Nephron progenitor cell (in vitro differentiated cells): ENCODE measurements at regions not wholly inside any gene's neighbourhood (a gene's known extent, or its start where the extent isn't known, plus 50 kb on each side); places are given as distances from the start of the nearest gene placed in this dataset.

Experiments used
- DNase-seq: peaks from one replicate; pipeline ENCODE4 v3.0.0; 2021
- H3K27ac Mint-ChIP-seq: 2 replicates; pipeline ENCODE4 v1.8.0; 2021; ENCODE audit warnings: mild to moderate bottlenecking, moderate library complexity, mixed read lengths
- H3K27me3 Mint-ChIP-seq: 2 replicates; pipeline ENCODE4 v1.8.0; 2021; ENCODE audit warnings: mild to moderate bottlenecking, low read depth, mixed read lengths; ENCODE audit not compliant: poor library complexity
- H3K36me3 Mint-ChIP-seq: 2 replicates; pipeline ENCODE4 v1.8.0; 2021; ENCODE audit warnings: low read depth, mixed read lengths
- H3K4me1 Mint-ChIP-seq: 2 replicates; pipeline ENCODE4 v1.8.0; 2021; ENCODE audit warnings: mixed read lengths
- H3K4me3 Mint-ChIP-seq: 2 replicates; pipeline ENCODE4 v1.8.0; 2021; ENCODE audit warnings: mild to moderate bottlenecking, moderate library complexity, mixed read lengths
- H3K9me3 Mint-ChIP-seq: 2 replicates; pipeline ENCODE4 v1.8.0; 2021; ENCODE audit warnings: mild to moderate bottlenecking, moderate library complexity, mixed read lengths
- TF ChIP-seq, protein P1 (sequence below): fragments of 200-600 bp; sonication (generic); IDR thresholded peaks from 2 replicates; pipeline ENCODE4 v1.5.0; 2021; ENCODE audit warnings: antibody characterized with exemption

DNA sequence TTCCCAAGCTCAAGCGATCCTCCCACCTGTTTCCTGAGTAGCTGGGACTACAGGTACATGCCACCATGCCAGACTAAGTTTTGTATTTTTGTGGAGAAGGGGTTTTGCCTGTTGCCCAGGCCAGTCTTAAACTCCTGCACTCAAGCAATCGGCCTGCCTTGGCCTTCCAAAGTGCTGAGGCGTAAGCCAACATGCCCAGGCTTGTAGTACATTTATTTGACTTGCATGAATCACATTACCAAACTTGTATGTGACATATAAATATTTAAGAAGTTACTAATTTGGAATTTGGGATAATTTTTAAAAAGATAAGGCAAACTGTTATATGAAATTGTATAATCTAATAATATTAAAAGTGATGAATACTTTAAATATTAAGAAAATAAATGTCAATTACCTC, 157.6 kb downstream of the MCHR2 start:
- Mint-ChIP-seq H3K4me1 (no peaks in the 10 kb centered on the region), H3K27me3 (peaks cover 2% of the 10 kb centered on the region), H3K36me3 (no peaks in the 10 kb centered on the region), H3K9me3 (no peaks in the 10 kb centered on the region), H3K27ac (no peak overlapping the region), H3K4me3 (no peak overlapping the region)
- DNase-seq: no peak
- TF ChIP-seq, protein P1, sequence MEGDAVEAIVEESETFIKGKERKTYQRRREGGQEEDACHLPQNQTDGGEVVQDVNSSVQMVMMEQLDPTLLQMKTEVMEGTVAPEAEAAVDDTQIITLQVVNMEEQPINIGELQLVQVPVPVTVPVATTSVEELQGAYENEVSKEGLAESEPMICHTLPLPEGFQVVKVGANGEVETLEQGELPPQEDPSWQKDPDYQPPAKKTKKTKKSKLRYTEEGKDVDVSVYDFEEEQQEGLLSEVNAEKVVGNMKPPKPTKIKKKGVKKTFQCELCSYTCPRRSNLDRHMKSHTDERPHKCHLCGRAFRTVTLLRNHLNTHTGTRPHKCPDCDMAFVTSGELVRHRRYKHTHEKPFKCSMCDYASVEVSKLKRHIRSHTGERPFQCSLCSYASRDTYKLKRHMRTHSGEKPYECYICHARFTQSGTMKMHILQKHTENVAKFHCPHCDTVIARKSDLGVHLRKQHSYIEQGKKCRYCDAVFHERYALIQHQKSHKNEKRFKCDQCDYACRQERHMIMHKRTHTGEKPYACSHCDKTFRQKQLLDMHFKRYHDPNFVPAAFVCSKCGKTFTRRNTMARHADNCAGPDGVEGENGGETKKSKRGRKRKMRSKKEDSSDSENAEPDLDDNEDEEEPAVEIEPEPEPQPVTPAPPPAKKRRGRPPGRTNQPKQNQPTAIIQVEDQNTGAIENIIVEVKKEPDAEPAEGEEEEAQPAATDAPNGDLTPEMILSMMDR: no peak

DNA sequence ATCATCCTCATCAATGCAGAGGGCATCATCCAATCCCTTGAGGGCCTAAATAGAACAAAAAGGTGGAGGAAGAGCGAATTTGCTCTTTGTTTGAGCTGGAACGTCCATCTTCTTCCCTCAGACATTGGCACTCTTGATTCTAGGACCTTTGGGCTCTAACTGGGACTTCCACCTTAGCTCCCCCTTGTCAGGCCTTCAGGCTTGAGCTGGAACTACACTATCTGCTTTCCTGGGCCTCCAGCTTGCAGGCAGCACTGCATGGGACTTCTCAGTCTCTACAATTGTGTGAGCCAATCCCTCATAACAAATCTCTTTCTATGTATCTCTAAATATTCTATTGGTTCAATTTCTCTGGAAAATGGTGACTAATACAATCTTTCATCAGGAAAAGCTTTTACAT, 155.4 kb downstream of the MCHR2 start:
- Mint-ChIP-seq H3K9me3 (no peaks in the 10 kb centered on the region), H3K27ac (no peak overlapping the region), H3K27me3 (no peaks in the 10 kb centered on the region), H3K36me3 (no peaks in the 10 kb centered on the region), H3K4me3 (no peak overlapping the region), H3K4me1 (no peaks in the 10 kb centered on the region)
- DNase-seq: no peak
- TF ChIP-seq, protein P1: no peak

DNA sequence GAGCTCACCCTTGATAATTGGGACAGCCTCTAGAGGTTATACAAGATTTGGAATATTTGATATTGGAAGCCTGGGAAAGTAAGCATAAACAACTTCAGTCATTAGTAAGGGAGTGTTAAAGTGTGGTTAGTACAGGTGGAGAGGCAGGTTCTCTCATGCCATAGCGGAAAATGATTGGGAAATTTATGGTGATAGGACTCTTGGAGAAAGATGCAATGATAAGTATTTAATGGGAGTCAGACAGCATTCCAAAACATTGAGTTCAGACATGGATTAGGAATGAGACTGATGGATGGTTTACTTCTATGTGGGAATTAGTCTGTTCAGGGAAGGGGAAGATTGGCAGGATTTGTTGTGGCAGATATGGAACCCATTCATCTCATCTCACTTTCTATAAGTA, 152.7 kb downstream of the MCHR2 start:
- Mint-ChIP-seq H3K4me1 (no peaks in the 10 kb centered on the region), H3K4me3 (no peak overlapping the region), H3K36me3 (no peaks in the 10 kb centered on the region), H3K27me3 (no peaks in the 10 kb centered on the region), H3K9me3 (no peaks in the 10 kb centered on the region), H3K27ac (no peak overlapping the region)
- DNase-seq: no peak
- TF ChIP-seq, protein P1: no peak

DNA sequence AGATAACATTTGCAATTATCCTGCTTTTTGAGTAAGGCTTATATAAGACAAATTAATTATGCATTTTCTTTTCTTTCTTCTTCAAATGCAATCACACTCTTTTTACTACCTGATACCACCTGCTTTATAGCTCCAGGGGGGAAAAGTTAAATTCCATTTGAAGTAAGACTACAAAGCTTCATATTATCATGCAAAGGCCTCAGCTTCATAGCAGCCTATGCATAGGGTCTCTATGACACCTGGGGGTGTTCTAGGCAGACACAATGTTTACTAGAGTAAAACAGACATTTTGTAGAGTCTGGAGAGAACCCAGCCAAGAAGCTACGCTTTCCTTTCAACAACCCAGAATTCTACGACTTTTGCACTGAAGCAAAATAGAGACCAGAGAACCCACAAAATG, 148.0 kb downstream of the MCHR2 start:
- TF ChIP-seq, protein P1: no peak
- DNase-seq: no peak
- no peaks in the 10 kb centered on the region for H3K27me3 Mint-ChIP-seq
- H3K27ac Mint-ChIP-seq: no peak overlapping the region
- H3K4me3 Mint-ChIP-seq: no peak overlapping the region
- H3K4me1 Mint-ChIP-seq: no peaks in the 10 kb centered on the region
- H3K9me3 Mint-ChIP-seq: no peaks in the 10 kb centered on the region
- no peaks in the 10 kb centered on the region for H3K36me3 Mint-ChIP-seq

DNA sequence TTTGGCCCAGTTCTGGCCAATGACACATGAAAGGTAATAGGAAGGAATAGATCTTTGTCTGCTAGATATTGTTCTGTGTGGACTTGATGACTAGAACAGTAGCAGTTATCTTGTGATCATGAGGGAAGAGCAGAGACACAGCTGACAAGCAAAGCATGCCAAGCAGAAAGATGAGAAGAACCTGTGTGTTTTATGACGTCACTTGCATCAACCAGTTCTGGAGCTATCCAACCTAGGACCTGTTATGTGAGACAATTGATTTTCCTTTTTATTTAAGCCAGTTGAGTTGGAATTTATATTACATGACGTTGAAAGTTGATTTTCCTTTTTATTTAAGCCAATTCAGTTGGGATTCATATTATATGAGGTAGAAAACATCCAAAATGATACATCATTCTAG, 143.2 kb downstream of the MCHR2 start:
- Mint-ChIP-seq H3K36me3 (no peaks in the 10 kb centered on the region), H3K27ac (no peak overlapping the region), H3K27me3 (peaks cover 4% of the 10 kb centered on the region), H3K4me1 (no peaks in the 10 kb centered on the region), H3K4me3 (no peak overlapping the region), H3K9me3 (no peaks in the 10 kb centered on the region)
- TF ChIP-seq, protein P1: no peak
- no peak for DNase-seq

DNA sequence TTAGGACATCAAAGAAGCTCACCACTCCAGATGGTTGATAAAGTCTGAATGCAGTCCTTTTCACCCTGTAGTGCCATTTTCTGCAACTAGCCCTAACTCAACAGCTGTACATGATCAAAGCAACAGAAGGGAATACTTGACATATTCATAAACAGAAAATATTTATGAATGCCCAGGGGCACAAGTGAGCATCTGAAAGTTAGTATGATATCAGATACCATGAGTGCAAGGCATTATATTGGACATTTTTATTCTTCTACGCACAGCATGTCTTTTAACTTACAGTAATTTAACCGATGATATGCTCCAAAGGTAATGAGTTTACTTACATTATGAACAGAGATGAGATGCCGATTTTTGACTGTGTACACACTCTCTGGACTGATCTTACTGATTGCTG, 142.0 kb downstream of the MCHR2 start:
- Mint-ChIP-seq H3K27me3 (peaks cover 4% of the 10 kb centered on the region), H3K4me3 (no peak overlapping the region), H3K36me3 (no peaks in the 10 kb centered on the region), H3K9me3 (no peaks in the 10 kb centered on the region), H3K4me1 (no peaks in the 10 kb centered on the region), H3K27ac (no peak overlapping the region)
- DNase-seq: no peak
- TF ChIP-seq, protein P1: no peak
